ENCODE measurements at regions not wholly inside any gene's neighbourhood (a gene's known extent, or its start where the extent isn't known, plus 50 kb on each side); places are given as distances from the start of the nearest gene placed in this dataset.

DNA sequence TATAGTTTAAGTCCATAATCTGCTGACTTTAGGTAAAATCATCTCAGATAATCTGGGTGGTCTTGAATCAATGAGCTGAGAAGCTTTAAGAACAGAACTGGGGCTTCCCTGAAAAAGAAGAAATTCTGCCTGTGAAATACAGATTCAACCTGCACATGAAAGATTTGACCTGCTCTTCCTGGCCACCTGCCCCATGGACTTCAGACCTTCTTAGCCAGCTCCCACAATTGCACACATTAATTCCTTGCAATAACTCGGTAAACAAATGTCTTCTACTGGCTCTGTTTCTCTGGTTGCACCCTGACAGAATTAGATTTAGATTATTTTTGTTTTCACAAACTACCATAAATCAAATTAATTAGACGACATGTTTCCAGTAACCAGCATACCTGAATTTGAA is 2117.9 kb upstream of the C9orf72 start:
- TF ChIP-seq MAFK (conservative IDR thresholded peaks at IDR 0.05 in 1 of 2, IDR thresholded peaks at IDR 0.05 in 1 of 2; ENCODE audit: low read length in 2 of 2) (peak in 1 of 2 experiments; percentile 32; a peak in 1 of 4 replicates), ZNF609 (CRISPR knock-in tag; IDR thresholded peaks at IDR 0.05; ENCODE audit: borderline replicate concordance) (no peak), CBX1 (IDR thresholded peaks at IDR 0.05; ENCODE audit: low read depth) (no peak)
- Histone ChIP-seq H3K9ac (ENCODE audit: insufficient read depth, low read depth, low read length) (no peak overlapping the region), H3K36me3 (replicated peaks in 1 of 2; ENCODE audit: control insufficient read depth in 1 of 2, insufficient read depth in 2 of 2, low read length in 2 of 2) (no peaks in the 10 kb centered on the region), H3K27ac (ENCODE audit: extremely low read length, insufficient read depth, low read length) (no peak overlapping the region), H3K4me2 (ENCODE audit: low read depth, low read length) (no peak overlapping the region), H3K4me1 (ENCODE audit: insufficient read depth, low read length) (no peaks in the 10 kb centered on the region), H3K79me2 (ENCODE audit: insufficient read depth, low read length) (no peaks in the 10 kb centered on the region), H3K27me3 (ENCODE audit: control insufficient read depth in 1 of 2, insufficient read depth in 2 of 2, low read length in 2 of 2) (no peaks in the 10 kb centered on the region), H3K9me3 (ENCODE audit: low read length) (no peaks in the 10 kb centered on the region; the same call in 1 of the 2 replicates), H4K20me1 (ENCODE audit: insufficient read depth, low read length) (no peaks in the 10 kb centered on the region), H3K4me3 (replicated peaks in 1 of 3; ENCODE audit: insufficient read depth in 1 of 3, low read depth in 2 of 3, low read length in 3 of 3) (no peak overlapping the region), H2AFZ (ENCODE audit: low read length) (no peak overlapping the region)
- ATAC-seq: no peak
- CTCF ChIA-PET (ENCODE audit: low intra/inter-chr PET ratio, low total read pairs): interaction anchor here (1.2 kb wide), 1 partner anchor 917 kb away, joined by 3 read pairs; no protein-coding TSS in a partner anchor
- in situ Hi-C loops (cut with HindIII; ENCODE audit: extremely low pct_ligation_motif_present, low pct_unique_long_range_greater_than_20kb) (no loop called here), intact Hi-C loops (cut with micrococcal nuclease; ENCODE audit: unreplicated experiment) (loop anchor here (10.0 kb wide), 1 partner anchor 726 kb away; no protein-coding TSS in a partner anchor)
- POLR2A ChIA-PET: no interaction called here
- DNase-seq (ENCODE audit: low spot score): no peak
- WGBS (ENCODE audit: low lambda C conversion rate): 4% methylated on average over 2 of the region's 2 CpGs
- BruUV-seq (replicated peaks): no TSS peak
- FAIRE-seq: no peak
